SK-N-SH (cell line): ENCODE measurements at regions not wholly inside any gene's neighbourhood (a gene's known extent, or its start where the extent isn't known, plus 50 kb on each side); places are given as distances from the start of the nearest gene placed in this dataset.

Experiments
- CTCF ChIA-PET: fragments of 300-600, 350-600 bp; formaldehyde crosslinking; extraction: SDS; loops from one replicate; lab custom pipeline; 2021; lab: Yijun Ruan, JAX
- POLR2A ChIA-PET: fragments of 350-600 bp; sonication (Branson Sonifier 250); formaldehyde crosslinking; extraction: SDS; loops from one replicate; lab custom pipeline; 2020; ENCODE audit warnings: antibody characterized with exemption, inconsistent platforms; lab: Yijun Ruan, JAX
- DNase-seq: peaks from one replicate; pipeline ENCODE4 v3.0.0; 2012
- H2AFZ ChIP-seq: fragments of 200-600 bp; sonication (generic); 2 replicates; pipeline ENCODE4 v1.8.1; 2016; ENCODE audit warnings: antibody characterized with exemption, mild to moderate bottlenecking, low read depth
- H3F3A ChIP-seq: fragments of 200-600 bp; sonication (generic); replicated peaks from 2 replicates; pipeline ENCODE3; 2016; ENCODE audit warnings: antibody characterized with exemption, mild to moderate bottlenecking; ENCODE audit not compliant: insufficient read depth
- H3K27ac ChIP-seq, 2 experiments: fragments of 200-500 bp in 1 of 2; fragments of 200-600 bp in 1 of 2; sonication (Bioruptor generic) in 1 of 2; sonication (generic), shearing (Covaris generic) in 1 of 2; 2 replicates each; pipeline versions ENCODE4 v1.5.1 to v1.6.1; 2014 to 2016; ENCODE audit warnings: low read depth in 2 of 2, inconsistent platforms in 1 of 2, low read length in 1 of 2, mild to moderate bottlenecking in 1 of 2, mixed read lengths in 1 of 2
- H3K27me3 ChIP-seq: fragments of 200-600 bp; sonication (generic), shearing (Covaris generic); 2 replicates; pipeline ENCODE4 v1.6.1; 2016; ENCODE audit warnings: mixed run types; ENCODE audit not compliant: insufficient read depth
- H3K36me3 ChIP-seq, 2 experiments: fragments of 200-500 bp in 1 of 2; fragments of 200-600 bp in 1 of 2; sonication (Bioruptor generic) in 1 of 2; sonication (generic) in 1 of 2; replicated peaks in 1 of 2; 2 replicates each; pipeline versions ENCODE3 to v1.5.1; 2014 to 2016; ENCODE audit warnings: low read length in 1 of 2, mild to moderate bottlenecking in 1 of 2; ENCODE audit not compliant: insufficient read depth in 2 of 2, control insufficient read depth in 1 of 2
- H3K4me1 ChIP-seq, 2 experiments: fragments of 200-500 bp in 1 of 2; fragments of 200-600 bp in 1 of 2; sonication (Bioruptor generic) in 1 of 2; sonication (generic), shearing (Covaris generic) in 1 of 2; 2 replicates each; pipeline versions ENCODE4 v1.5.1 to v1.6.1; 2014 to 2016; ENCODE audit warnings: low read depth in 1 of 2, low read length in 1 of 2, mixed run types in 1 of 2; ENCODE audit not compliant: insufficient read depth in 2 of 2, control insufficient read depth in 1 of 2
- H3K4me2 ChIP-seq: fragments of 200-600 bp; sonication (generic), shearing (Covaris generic); 2 replicates; pipeline ENCODE4 v1.6.1; 2017; ENCODE audit warnings: mixed run types
- H3K4me3 ChIP-seq, 2 experiments: fragments of 200-500 bp in 1 of 2; fragments of 200-600 bp in 1 of 2; sonication (Bioruptor generic) in 1 of 2; sonication (generic), shearing (Covaris generic) in 1 of 2; 2 replicates each; pipeline versions ENCODE4 v1.5.1 to v1.8.1; 2014 to 2016; ENCODE audit warnings: low read depth in 2 of 2, inconsistent platforms in 1 of 2, low read length in 1 of 2, mild to moderate bottlenecking in 1 of 2, mixed read lengths in 1 of 2, moderate library complexity in 1 of 2
- H3K79me2 ChIP-seq: fragments of 200-600 bp; sonication (generic); 2 replicates; pipeline ENCODE4 v1.8.1; 2017; ENCODE audit warnings: mild to moderate bottlenecking; ENCODE audit not compliant: insufficient read depth
- H3K9ac ChIP-seq: fragments of 200-600 bp; sonication (generic); 2 replicates; pipeline ENCODE4 v1.6.1; 2017; ENCODE audit warnings: mixed run types
- H3K9me2 ChIP-seq: fragments of 200-600 bp; sonication (generic); 2 replicates; pipeline ENCODE4 v1.6.1; 2017; ENCODE audit warnings: mixed run types
- H3K9me3 ChIP-seq: fragments of 200-600 bp; sonication (generic); 2 replicates; pipeline ENCODE4 v1.6.1; 2017; ENCODE audit warnings: mixed run types, mild to moderate bottlenecking, moderate library complexity
- H4K20me1 ChIP-seq: fragments of 200-600 bp; sonication (generic); 2 replicates; pipeline ENCODE4 v1.6.1; 2017; ENCODE audit warnings: mild to moderate bottlenecking, mixed run types; ENCODE audit not compliant: insufficient read depth
- CHD2 ChIP-seq: fragments of 150-350 bp; IDR thresholded peaks from 2 replicates; pipeline ENCODE4 v1.6.1; 2018; ENCODE audit warnings: low read length; ENCODE audit not compliant: partially characterized antibody
- ELF1 ChIP-seq: IDR thresholded peaks from 2 replicates; pipeline ENCODE4 v1.4.0; 2012
- EP300 ChIP-seq, 2 experiments: IDR thresholded peaks; 2 replicates each; pipeline versions ENCODE4 v1.4.0 to v1.6.1; 2012; ENCODE audit warnings: borderline replicate concordance in 1 of 2, low read depth in 1 of 2, low read length in 1 of 2
- FOSL2 ChIP-seq: IDR thresholded peaks from 2 replicates; pipeline ENCODE4 v1.4.0; 2012; ENCODE audit warnings: low read depth, mild to moderate bottlenecking, moderate library complexity, borderline replicate concordance
- FOXJ3 ChIP-seq: sonication (generic); formaldehyde crosslinking; IDR thresholded peaks from 2 replicates; pipeline ENCODE4 v1.5.1; 2020; ENCODE audit warnings: mild to moderate bottlenecking, missing genetic modification reagents
- GABPA ChIP-seq: IDR thresholded peaks from 2 replicates; pipeline ENCODE4 v1.4.0; 2012; ENCODE audit warnings: low read depth, mild to moderate bottlenecking
- JUND ChIP-seq: IDR thresholded peaks from 2 replicates; pipeline ENCODE4 v1.4.0; 2012
- NFIC ChIP-seq: IDR thresholded peaks from 2 replicates; pipeline ENCODE4 v1.4.0; 2012; ENCODE audit warnings: borderline replicate concordance
- RFX5 ChIP-seq: IDR thresholded peaks from 2 replicates; pipeline ENCODE4 v1.6.1; 2012; ENCODE audit warnings: mild to moderate bottlenecking, improper control_type of control experiment, low read length
- RXRA ChIP-seq: IDR thresholded peaks from 2 replicates; pipeline ENCODE4 v1.4.0; 2012; ENCODE audit warnings: low read depth, mild to moderate bottlenecking, borderline replicate concordance
- SIN3A ChIP-seq: IDR thresholded peaks from 2 replicates; pipeline ENCODE4 v1.6.1; 2012; ENCODE audit warnings: low read depth, mild to moderate bottlenecking, low read length, moderate library complexity, borderline replicate concordance
- SMC3 ChIP-seq: IDR thresholded peaks from 2 replicates; pipeline ENCODE4 v1.6.1; 2012; ENCODE audit warnings: low read depth, low read length, improper control_type of control experiment
- TEAD4 ChIP-seq: IDR thresholded peaks from 2 replicates; pipeline ENCODE4 v1.4.0; 2012; ENCODE audit warnings: mild to moderate bottlenecking, borderline replicate concordance; ENCODE audit not compliant: insufficient read depth
- WGBS: methylation state at CpG from one replicate; pipeline ENCODE4 v1.1.6; 2017; ENCODE audit warnings: low lambda C conversion rate; 5-methylcytosine and 5-hydroxymethylcytosine counted together
- TF ChIP-seq, protein P1 (sequence below): IDR thresholded peaks from 2 replicates; pipeline ENCODE4 v1.6.1; 2012; ENCODE audit warnings: mild to moderate bottlenecking, low read depth, low read length, moderate library complexity
- TF ChIP-seq, protein P2 (sequence below): fragments of 200-600 bp; sonication (generic); IDR thresholded peaks from 2 replicates; pipeline ENCODE4 v1.6.1; 2017; ENCODE audit warnings: antibody characterized with exemption, mild to moderate bottlenecking, moderate library complexity
- TF ChIP-seq, protein P3 (sequence below): IDR thresholded peaks from 2 replicates; pipeline ENCODE4; 2012
- TF ChIP-seq, protein P4 (sequence below): fragments of 150-350 bp; IDR thresholded peaks from 2 replicates; pipeline ENCODE4 v1.6.1; 2017; ENCODE audit warnings: antibody characterized with exemption, low read length, low read depth, borderline replicate concordance

DNA sequence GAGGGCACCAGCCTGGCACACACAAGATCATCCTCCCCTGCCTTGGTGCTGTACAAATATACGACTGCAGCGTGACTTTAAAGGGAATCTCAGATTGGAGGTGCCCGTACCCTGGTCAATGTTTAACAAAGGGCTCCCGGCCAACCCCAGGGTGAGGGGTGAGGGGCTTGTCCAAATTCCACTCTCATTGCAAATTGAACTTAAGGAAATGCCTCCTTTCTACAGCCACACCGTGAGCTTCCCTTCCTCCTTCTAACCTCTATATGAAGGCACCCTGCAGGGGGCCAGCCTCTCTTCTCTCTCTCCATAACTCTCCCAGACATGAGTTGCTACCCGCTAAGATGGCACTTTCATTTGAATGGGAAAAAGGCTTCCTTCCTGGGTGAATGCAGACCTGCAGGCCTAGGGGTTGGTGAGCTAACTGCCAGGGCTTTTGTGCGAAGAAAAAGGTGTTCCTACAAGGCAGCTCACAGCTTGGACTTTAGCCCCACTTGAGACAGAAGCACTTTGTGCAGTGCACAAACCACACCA lies 76.6 kb downstream of the IRF8 start (continued):
- TF ChIP-seq, protein P1, sequence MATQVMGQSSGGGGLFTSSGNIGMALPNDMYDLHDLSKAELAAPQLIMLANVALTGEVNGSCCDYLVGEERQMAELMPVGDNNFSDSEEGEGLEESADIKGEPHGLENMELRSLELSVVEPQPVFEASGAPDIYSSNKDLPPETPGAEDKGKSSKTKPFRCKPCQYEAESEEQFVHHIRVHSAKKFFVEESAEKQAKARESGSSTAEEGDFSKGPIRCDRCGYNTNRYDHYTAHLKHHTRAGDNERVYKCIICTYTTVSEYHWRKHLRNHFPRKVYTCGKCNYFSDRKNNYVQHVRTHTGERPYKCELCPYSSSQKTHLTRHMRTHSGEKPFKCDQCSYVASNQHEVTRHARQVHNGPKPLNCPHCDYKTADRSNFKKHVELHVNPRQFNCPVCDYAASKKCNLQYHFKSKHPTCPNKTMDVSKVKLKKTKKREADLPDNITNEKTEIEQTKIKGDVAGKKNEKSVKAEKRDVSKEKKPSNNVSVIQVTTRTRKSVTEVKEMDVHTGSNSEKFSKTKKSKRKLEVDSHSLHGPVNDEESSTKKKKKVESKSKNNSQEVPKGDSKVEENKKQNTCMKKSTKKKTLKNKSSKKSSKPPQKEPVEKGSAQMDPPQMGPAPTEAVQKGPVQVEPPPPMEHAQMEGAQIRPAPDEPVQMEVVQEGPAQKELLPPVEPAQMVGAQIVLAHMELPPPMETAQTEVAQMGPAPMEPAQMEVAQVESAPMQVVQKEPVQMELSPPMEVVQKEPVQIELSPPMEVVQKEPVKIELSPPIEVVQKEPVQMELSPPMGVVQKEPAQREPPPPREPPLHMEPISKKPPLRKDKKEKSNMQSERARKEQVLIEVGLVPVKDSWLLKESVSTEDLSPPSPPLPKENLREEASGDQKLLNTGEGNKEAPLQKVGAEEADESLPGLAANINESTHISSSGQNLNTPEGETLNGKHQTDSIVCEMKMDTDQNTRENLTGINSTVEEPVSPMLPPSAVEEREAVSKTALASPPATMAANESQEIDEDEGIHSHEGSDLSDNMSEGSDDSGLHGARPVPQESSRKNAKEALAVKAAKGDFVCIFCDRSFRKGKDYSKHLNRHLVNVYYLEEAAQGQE: no peak
- TF ChIP-seq JUND (no peak), RFX5 (no peak), SIN3A (no peak)

DNA sequence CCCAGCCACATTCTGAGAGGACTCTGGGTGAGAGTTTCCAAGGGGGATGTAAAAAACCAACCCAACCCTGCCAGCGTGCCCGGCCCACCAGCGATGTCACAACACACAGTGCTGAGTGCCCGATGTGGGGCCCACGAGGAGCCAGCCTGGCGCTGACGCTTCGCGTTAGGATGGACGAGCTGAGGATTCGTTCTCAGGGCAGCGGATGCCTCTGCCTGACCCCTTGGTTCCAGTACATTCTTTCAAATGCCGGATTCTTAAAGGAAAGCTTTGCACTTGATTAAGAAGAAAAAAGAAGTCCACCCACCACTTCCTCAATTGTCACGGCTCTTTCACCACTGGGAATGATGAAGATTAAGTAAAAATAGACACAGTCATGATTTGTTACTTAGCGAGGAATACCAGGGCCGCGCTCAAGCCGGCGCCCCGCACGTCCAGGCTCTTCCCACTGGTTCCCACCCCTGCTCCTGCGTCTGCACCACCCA lies 79.4 kb downstream of the IRF8 start:
- H3K4me1 ChIP-seq: no peaks in the 10 kb centered on the region
- H3F3A ChIP-seq: no peaks in the 10 kb centered on the region
- POLR2A ChIA-PET: no interaction called here
- CTCF ChIA-PET: no interaction called here
- H3K4me3 ChIP-seq: no peak overlapping the region
- no peaks in the 10 kb centered on the region for H3K36me3 ChIP-seq
- no peaks in the 10 kb centered on the region for H4K20me1 ChIP-seq
- H3K27ac ChIP-seq: no peak overlapping the region
- no peak overlapping the region for H2AFZ ChIP-seq
- H3K4me2 ChIP-seq: no peak overlapping the region
- H3K79me2 ChIP-seq: no peaks in the 10 kb centered on the region
- no peaks in the 10 kb centered on the region for H3K9me3 ChIP-seq
- no peak overlapping the region for H3K9ac ChIP-seq
- 21% methylated on average over 18 of the region's 22 CpGs for WGBS
- peaks cover 67% of the 10 kb centered on the region for H3K27me3 ChIP-seq
- no peaks in the 10 kb centered on the region for H3K9me2 ChIP-seq
- no peak for DNase-seq
- TF ChIP-seq, protein P2, sequence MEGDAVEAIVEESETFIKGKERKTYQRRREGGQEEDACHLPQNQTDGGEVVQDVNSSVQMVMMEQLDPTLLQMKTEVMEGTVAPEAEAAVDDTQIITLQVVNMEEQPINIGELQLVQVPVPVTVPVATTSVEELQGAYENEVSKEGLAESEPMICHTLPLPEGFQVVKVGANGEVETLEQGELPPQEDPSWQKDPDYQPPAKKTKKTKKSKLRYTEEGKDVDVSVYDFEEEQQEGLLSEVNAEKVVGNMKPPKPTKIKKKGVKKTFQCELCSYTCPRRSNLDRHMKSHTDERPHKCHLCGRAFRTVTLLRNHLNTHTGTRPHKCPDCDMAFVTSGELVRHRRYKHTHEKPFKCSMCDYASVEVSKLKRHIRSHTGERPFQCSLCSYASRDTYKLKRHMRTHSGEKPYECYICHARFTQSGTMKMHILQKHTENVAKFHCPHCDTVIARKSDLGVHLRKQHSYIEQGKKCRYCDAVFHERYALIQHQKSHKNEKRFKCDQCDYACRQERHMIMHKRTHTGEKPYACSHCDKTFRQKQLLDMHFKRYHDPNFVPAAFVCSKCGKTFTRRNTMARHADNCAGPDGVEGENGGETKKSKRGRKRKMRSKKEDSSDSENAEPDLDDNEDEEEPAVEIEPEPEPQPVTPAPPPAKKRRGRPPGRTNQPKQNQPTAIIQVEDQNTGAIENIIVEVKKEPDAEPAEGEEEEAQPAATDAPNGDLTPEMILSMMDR: no peak
- no peak for TF ChIP-seq GABPA
- TF ChIP-seq, protein P3, sequence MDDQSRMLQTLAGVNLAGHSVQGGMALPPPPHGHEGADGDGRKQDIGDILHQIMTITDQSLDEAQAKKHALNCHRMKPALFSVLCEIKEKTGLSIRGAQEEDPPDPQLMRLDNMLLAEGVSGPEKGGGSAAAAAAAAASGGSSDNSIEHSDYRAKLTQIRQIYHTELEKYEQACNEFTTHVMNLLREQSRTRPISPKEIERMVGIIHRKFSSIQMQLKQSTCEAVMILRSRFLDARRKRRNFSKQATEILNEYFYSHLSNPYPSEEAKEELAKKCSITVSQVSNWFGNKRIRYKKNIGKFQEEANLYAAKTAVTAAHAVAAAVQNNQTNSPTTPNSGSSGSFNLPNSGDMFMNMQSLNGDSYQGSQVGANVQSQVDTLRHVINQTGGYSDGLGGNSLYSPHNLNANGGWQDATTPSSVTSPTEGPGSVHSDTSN: no peak
- TF ChIP-seq ELF1: no peak
- TF ChIP-seq EP300 (IDR thresholded peaks at IDR 0.05; ENCODE audit: borderline replicate concordance in 1 of 2, low read depth in 1 of 2, low read length in 1 of 2): no peak
- no peak for TF ChIP-seq RXRA
- TF ChIP-seq CHD2: no peak
- TF ChIP-seq SMC3: no peak
- TF ChIP-seq SIN3A: no peak
- TF ChIP-seq FOSL2: no peak
- TF ChIP-seq FOXJ3 (CRISPR knock-in tag): no peak
- TF ChIP-seq NFIC: no peak
- TF ChIP-seq TEAD4: no peak
- TF ChIP-seq, protein P4, sequence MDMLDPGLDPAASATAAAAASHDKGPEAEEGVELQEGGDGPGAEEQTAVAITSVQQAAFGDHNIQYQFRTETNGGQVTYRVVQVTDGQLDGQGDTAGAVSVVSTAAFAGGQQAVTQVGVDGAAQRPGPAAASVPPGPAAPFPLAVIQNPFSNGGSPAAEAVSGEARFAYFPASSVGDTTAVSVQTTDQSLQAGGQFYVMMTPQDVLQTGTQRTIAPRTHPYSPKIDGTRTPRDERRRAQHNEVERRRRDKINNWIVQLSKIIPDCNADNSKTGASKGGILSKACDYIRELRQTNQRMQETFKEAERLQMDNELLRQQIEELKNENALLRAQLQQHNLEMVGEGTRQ: no peak
